ENCODE measurements at regions not wholly inside any gene's neighbourhood (a gene's known extent, or its start where the extent isn't known, plus 50 kb on each side); places are given as distances from the start of the nearest gene placed in this dataset.

GRCh38 chr13:74973935-74974879 is 507.8 kb downstream of the TBC1D4 start:
- no peak for DNase-seq (ENCODE audit: extremely low read depth, low read depth)
- no peak for TF ChIP-seq CTCF (IDR thresholded peaks at IDR 0.05; ENCODE audit: low read depth, low read length)

GRCh38 chr13:74969419-74969818 is 512.5 kb downstream of the TBC1D4 start:
- DNase-seq (ENCODE audit: extremely low read depth, low read depth) = no peak
- no peak for TF ChIP-seq CTCF (IDR thresholded peaks at IDR 0.05; ENCODE audit: low read depth, low read length)

DNA sequence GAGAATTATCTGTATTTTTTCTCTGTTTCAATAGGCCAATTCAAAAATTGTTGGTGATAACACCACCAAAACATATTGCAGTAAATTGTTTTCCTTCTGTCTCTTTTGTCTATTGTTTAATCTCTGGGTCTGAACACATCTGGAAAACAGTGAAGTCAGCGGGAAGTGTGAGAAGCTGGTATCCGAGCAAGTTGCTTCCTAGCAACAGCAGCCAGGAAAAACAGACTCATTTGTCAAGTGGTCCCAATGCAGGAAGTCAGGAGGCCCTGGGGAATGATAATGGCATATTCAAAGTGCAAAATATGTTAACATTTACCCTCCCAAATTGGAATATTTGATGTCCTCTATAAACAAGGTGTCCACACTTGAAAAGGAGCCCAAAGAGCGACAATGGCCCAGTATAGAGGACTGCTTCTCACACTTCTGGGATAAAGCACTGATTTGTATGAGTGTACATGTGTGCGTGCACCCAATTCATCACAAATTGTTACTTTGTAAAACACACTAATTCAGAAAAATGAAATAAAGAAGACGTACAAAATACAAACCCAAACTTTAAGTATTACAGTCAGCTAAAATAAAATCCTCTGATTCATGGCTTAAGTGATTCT is 515.0 kb downstream of the TBC1D4 start:
- DNase-seq (ENCODE audit: extremely low read depth, low read depth) = no peak
- no peak for TF ChIP-seq CTCF (IDR thresholded peaks at IDR 0.05; ENCODE audit: low read depth, low read length)

DNA sequence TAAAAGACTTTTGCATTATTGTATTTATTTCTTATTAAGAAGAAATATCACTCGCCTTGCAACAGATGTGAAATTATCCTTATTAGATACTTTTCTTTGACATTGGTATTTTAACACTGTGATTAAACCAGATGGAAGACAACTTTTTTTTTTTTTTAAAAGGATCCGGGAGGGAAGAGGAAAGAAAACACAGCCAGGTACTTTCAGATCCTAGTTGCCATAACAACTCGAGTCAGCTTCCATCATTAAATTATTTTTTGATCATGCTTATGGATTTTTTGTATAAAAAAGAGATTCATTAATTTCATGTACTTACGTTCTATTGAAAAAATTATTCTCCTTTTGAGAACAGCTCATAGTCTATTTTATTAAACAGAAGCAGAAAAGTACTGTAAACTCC is 515.7 kb downstream of the TBC1D4 start:
- TF ChIP-seq CTCF (IDR thresholded peaks at IDR 0.05; ENCODE audit: low read depth, low read length) = no peak
- DNase-seq (ENCODE audit: extremely low read depth, low read depth) = no peak

DNA sequence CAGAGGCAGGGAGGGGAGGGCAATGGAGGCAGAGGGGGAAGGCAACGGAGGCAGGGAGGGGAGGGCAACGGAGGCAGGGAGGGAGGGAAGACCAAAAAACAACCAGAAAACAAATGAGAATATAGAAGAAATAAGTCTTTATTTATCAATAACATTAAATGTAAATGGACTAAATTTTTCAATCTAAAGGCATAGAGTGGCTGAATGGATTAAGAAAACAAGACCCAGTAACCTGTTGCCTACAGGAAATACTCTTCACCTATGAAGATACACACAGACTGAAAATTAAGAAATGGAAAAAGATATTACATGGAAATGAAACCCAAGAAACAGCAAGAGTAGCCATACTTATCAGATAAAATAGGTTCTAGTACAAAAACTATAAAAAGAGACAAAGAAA is 536.3 kb downstream of the TBC1D4 start:
- no peak for DNase-seq (ENCODE audit: extremely low read depth, low read depth)
- TF ChIP-seq CTCF (IDR thresholded peaks at IDR 0.05; ENCODE audit: low read depth, low read length) = no peak

- TF ChIP-seq CTCF (IDR thresholded peaks at IDR 0.05; ENCODE audit: low read depth, low read length) = no peak
- peak; percentile 10 for DNase-seq (ENCODE audit: extremely low read depth, low read depth)
Measured at GRCh38 chr13:74931698-74932433, 550.1 kb downstream of the TBC1D4 start.

Data from AG09319 (cell line).